ENCODE measurements at regions not wholly inside any gene's neighbourhood (a gene's known extent, or its start where the extent isn't known, plus 50 kb on each side); places are given as distances from the start of the nearest gene placed in this dataset.

GRCh38 chr1:199071080-199071479 is 432.2 kb downstream of the PTPRC start:
- no peaks in the 10 kb centered on the region for H3K9me3 ChIP-seq
- no peaks in the 10 kb centered on the region for H3K4me1 ChIP-seq
- H3K27ac ChIP-seq = no peak overlapping the region
- WGBS, 2 donors = 87 to 92% methylated on average over 2 of the region's 2 CpGs
- no peak for DNase-seq
- no peak overlapping the region for H3K4me3 ChIP-seq
- H3K27me3 ChIP-seq = no peaks in the 10 kb centered on the region
- no peaks in the 10 kb centered on the region for H3K36me3 ChIP-seq
- intact Hi-C loops (cut with DNase I) = no loop called here
- TF ChIP-seq POLR2A (IDR thresholded peaks at IDR 0.05) (no peak), CTCF (IDR thresholded peaks at IDR 0.05) (no peak)

- intact Hi-C loops (cut with DNase I) = no loop called here
- 68 to 75% methylated on average over 1 of the region's 1 CpG for WGBS, 2 donors
- no peaks in the 10 kb centered on the region for H3K4me1 ChIP-seq
- no peak for DNase-seq
- H3K27me3 ChIP-seq = no peaks in the 10 kb centered on the region
- H3K36me3 ChIP-seq = no peaks in the 10 kb centered on the region
- no peak overlapping the region for H3K4me3 ChIP-seq
- H3K27ac ChIP-seq = no peak overlapping the region
- TF ChIP-seq CTCF (IDR thresholded peaks at IDR 0.05) (no peak), POLR2A (IDR thresholded peaks at IDR 0.05) (no peak)
- no peaks in the 10 kb centered on the region for H3K9me3 ChIP-seq
These were observed 434.3 kb downstream of the PTPRC start for GRCh38 chr1:199073166-199073565.

DNA sequence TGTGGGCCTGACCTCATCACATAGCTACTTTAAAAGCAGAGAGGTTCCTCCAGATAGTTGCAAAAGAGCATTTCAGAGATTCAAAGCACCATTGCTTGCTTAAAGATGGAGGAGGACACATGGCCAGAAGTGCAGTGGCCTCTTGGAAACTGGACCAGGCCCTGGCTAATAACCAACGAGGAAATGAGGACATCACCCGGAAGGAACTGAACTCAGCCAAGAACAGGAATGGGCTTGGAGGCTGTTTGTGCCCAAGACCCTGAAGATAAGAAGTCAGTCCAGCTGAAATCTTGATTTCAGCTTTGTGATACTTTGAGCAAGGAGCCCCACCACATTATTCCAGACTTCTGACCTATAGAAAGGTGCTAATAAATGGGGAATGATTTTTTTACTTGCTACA is 437.0 kb downstream of the PTPRC start:
- Histone ChIP-seq H3K27me3 (no peaks in the 10 kb centered on the region), H3K9me3 (no peaks in the 10 kb centered on the region), H3K4me3 (no peak overlapping the region), H3K27ac (no peak overlapping the region), H3K36me3 (no peaks in the 10 kb centered on the region), H3K4me1 (no peaks in the 10 kb centered on the region)
- 68 to 70% methylated on average over 2 of the region's 2 CpGs for WGBS, 2 donors
- no peak for TF ChIP-seq POLR2A (IDR thresholded peaks at IDR 0.05)
- TF ChIP-seq CTCF (IDR thresholded peaks at IDR 0.05) = no peak
- DNase-seq = no peak
- intact Hi-C loops (cut with DNase I) = no loop called here

DNA sequence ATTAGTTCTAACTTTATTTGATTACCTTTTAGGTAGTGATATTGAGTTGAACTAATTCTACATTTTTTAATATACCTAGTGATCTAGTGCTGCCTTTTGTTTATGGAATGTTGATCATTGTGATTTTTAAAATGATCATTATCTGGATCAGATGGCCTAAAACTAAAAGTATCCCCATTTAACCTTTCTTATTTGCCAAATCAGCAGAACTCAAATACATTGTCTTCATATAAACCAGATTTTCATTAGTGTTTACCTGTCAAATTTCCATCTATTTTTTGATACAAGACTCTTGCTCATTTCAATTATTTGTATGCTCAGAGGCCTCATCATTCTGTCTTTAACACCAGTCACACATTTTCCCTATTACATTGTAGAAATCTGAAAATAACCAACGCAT is 441.2 kb downstream of the PTPRC start:
- WGBS, 2 donors = 76 to 85% methylated on average over 1 of the region's 1 CpG
- Histone ChIP-seq H3K4me3 (no peak overlapping the region), H3K9me3 (no peaks in the 10 kb centered on the region), H3K4me1 (no peaks in the 10 kb centered on the region), H3K27ac (no peak overlapping the region), H3K27me3 (no peaks in the 10 kb centered on the region), H3K36me3 (no peaks in the 10 kb centered on the region)
- TF ChIP-seq CTCF (IDR thresholded peaks at IDR 0.05) = no peak
- TF ChIP-seq POLR2A (IDR thresholded peaks at IDR 0.05) = no peak
- DNase-seq = no peak
- intact Hi-C loops (cut with DNase I) = no loop called here

- no peak for DNase-seq
- Histone ChIP-seq H3K4me1 (no peaks in the 10 kb centered on the region), H3K27me3 (no peaks in the 10 kb centered on the region), H3K4me3 (no peak overlapping the region), H3K36me3 (no peaks in the 10 kb centered on the region), H3K9me3 (no peaks in the 10 kb centered on the region), H3K27ac (no peak overlapping the region)
- no peak for TF ChIP-seq POLR2A (IDR thresholded peaks at IDR 0.05)
- no peak for TF ChIP-seq CTCF (IDR thresholded peaks at IDR 0.05)
- intact Hi-C loops (cut with DNase I) = no loop called here
These were observed 442.9 kb downstream of the PTPRC start for GRCh38 chr1:199081739-199082138.
